ENCODE measurements at regions not wholly inside any gene's neighbourhood (a gene's known extent, or its start where the extent isn't known, plus 50 kb on each side); places are given as distances from the start of the nearest gene placed in this dataset.

- FAIRE-seq, result no peak
Observed at GRCh38 chr1:82931006-82931405, 1067.9 kb downstream of the TTLL7 start.

- no peak for FAIRE-seq
Observed at GRCh38 chr1:82927753-82928152, 1071.2 kb downstream of the TTLL7 start.

GRCh38 chr1:82924666-82925065 lies 1074.3 kb downstream of the TTLL7 start:
- no peak for FAIRE-seq

DNA sequence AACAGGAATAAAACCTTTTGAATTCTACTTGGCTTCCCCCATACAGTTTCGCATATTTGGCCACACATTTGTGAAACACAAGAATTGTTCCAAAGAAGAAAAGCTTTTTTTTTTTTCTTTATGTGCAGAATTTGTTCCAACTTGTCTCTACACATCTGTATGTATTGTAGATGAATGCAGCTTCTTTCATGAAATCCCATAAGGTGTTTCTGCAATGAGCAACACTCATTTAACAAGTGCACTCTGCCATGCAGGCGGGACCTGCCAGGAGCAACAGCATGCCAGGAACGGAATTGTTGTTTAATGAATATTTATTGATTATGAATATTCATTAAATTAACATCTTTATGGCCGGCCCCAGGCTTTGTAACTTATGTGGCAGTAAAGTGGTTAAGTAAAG lies 1075.0 kb downstream of the TTLL7 start:
- no peak for FAIRE-seq

GRCh38 chr1:82921759-82922158 lies 1077.2 kb downstream of the TTLL7 start:
- FAIRE-seq, result no peak

DNA sequence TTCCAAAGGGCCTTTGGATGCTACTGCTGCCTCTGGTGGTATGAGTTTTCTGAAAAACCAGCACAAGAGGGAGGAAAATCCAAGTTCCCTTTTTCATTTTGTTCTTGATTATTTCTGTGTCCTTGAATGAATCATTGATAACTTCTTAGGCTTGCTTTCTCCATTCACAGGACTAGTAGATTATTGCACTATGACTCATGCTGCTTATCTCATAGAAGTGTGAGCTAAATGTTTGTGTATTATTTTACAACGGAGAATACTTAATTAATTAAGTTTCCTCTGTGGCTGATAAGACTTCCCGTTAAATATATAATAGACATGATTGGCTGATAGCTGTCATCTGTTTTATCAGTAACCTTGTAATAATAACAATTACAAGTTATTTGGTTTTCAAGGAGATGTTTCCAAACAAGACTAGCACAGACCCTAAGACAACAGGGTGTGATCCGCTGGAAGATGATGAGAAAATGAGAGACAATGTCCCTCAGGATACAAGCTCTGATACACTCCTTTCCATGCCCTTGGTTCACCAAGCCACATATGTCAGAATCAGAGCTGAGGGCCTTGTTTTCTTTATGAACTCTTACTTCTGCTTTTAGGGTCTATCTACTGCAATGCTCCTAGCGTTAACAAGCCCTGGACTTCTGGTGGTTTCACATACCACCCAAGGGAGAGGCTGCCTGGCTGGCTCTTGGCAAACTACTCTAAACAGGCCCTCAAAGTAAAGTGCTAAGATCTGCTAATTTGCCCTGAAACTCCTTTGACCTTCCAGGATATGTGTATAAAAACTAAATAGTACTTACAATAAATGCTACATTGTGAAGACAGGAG lies 1078.3 kb downstream of the TTLL7 start:
- no peak for FAIRE-seq

DNA sequence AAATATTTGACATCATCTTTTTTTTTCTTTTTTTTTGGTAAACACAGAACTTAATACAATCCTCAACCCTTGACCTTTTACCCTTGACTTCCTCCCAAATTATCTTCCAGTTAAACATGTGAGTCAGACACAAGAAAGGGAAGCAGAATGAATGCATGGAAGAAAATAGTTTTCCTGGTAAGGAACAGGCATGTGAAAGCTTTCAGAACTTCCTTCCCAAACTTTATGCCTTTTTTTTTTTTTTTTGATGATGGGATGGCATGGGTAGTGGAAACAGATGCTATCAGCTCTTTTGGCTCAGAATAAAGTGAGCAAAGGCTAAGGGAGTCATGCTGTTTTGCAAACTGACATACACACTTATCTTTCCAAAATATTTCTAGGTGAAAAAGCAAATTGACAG lies 1079.1 kb downstream of the TTLL7 start:
- FAIRE-seq, result no peak

GRCh38 chr1:82907313-82907712 lies 1091.6 kb downstream of the TTLL7 start:
- FAIRE-seq, result no peak

GRCh38 chr1:82903626-82904025 lies 1095.3 kb downstream of the TTLL7 start:
- FAIRE-seq, result no peak

- no peak for FAIRE-seq
Observed at GRCh38 chr1:82901561-82901960, 1097.4 kb downstream of the TTLL7 start.

DNA sequence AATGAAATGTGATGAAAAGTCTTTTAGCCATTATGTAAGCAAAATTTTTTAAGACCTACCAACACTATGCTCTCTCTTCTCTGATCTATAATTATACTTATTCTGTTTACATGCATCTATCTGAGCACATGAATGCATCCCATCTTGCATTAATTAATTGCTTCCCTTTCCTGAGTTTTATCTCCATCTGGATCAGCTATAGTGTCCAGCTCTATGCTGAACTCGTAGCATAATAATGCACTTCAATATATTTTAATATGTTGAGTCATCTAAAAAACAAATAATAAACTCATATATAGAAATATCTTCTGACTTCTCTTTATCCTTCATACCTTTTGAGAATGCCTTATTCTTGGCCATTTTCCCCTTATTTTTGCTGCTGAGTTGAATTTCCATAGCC lies 1097.8 kb downstream of the TTLL7 start:
- FAIRE-seq, result no peak

DNA sequence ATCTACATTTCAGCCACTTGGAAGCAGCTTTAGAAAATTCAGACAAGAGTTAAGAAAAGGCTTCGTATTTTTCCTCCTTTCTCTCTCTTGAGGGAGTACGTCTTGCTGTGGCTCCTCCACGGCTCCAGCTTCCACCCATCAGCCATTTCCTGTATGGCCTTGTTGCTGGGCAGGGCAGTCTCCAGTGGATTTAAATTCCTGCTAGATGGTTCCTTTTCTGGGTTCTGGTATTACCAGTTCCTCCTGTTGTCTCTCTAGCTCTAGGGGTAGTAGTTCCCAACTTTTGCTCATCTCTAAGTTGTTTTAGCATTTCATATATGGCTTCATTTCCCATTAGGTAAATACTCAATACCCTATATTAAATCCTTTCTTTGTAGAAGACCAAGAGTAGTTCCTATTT lies 1098.3 kb downstream of the ADGRL2 start:
- FAIRE-seq, result no peak

- FAIRE-seq, result no peak
Observed at GRCh38 chr1:82897549-82897948, 1096.8 kb downstream of the ADGRL2 start.

DNA sequence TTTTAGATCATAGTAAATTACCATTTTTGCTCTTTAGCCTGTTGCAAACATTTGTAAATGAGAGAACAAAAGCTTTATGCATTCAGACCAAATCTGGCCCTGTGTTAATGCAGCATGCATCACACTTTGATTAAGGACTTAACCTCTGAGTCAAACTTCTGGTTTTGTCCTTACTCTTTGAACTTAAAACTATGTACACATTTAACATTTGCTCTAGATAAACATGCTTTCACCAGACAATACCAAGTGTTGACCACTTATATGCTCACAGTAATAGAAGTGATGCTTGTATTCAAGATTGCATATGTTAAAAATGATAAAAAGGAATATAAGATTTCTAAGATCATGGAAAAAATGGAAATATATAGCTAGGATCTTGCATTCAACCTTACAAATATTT lies 1095.3 kb downstream of the ADGRL2 start:
- FAIRE-seq, result no peak

DNA sequence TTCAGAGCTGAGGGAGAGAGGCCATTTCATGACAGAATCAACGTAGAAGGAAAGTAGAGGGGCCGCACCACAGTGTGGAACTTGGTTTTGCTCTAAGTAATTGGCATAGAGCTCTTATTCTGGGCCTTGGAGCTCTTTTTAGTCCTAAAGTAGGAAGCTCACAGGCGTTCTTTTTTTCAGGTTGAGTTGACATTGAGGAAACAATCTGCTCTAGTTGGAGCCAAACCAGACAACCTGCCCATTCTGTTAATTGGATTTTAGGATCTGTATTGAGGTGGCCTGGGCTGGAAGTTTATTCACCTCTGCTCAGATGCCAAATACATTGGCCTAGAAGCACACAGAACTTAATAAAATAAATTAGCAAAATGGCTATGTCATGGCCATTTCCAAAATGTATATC lies 1093.9 kb downstream of the ADGRL2 start:
- FAIRE-seq, result no peak

- no peak for FAIRE-seq
Observed at GRCh38 chr1:82893712-82894470, 1093.2 kb downstream of the ADGRL2 start.

- no peak for FAIRE-seq
Observed at GRCh38 chr1:82880506-82880905, 1079.8 kb downstream of the ADGRL2 start.

GRCh38 chr1:82879701-82880305 lies 1079.1 kb downstream of the ADGRL2 start:
- no peak for FAIRE-seq

GRCh38 chr1:82875170-82875569 lies 1074.4 kb downstream of the ADGRL2 start:
- no peak for FAIRE-seq

DNA sequence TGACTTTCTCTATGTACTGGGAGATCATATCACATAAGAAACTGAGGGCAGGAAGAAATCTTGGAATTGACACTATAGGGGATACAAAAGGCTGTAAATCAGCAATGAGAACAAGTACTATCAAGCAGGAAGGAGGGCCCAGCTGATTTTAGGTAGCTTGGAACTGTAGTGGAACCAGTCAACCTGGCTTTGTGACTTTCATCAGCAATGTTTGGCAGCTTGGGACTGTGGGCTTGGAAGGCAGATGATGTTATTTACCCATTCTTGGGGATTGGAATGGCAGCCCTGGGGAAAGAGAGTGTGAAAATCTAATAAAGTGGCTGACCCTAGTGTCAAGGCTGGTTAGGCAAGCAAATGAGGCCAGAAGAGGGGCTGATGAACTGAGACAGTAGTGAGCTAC lies 1073.3 kb downstream of the ADGRL2 start:
- FAIRE-seq, result no peak

GRCh38 chr1:82870332-82870731 lies 1069.6 kb downstream of the ADGRL2 start:
- FAIRE-seq, result no peak

- no peak for FAIRE-seq
Observed at GRCh38 chr1:82867781-82868180, 1067.0 kb downstream of the ADGRL2 start.

- no peak for FAIRE-seq
Observed at GRCh38 chr1:82861749-82862148, 1061.0 kb downstream of the ADGRL2 start.

DNA sequence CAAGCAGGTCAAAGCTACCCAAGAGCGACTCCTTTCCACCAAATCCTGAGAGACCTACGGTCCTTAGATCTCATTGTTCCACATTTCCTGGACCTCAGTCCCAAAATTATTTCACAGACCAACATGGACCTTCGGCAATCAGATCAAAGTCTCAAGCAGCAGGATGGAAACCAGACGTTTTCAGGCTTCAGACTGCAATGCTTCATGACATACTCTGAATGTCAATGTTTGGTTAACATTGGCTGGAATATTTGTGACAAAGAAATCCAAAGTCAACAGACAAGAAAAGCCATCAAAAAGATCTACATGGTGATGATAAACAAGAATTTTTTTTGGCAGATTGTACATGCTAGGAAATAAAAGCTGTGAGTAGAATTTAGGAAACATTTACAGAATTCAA lies 1057.3 kb downstream of the ADGRL2 start:
- FAIRE-seq, result no peak
